ENCODE measurements at regions not wholly inside any gene's neighbourhood (a gene's known extent, or its start where the extent isn't known, plus 50 kb on each side); places are given as distances from the start of the nearest gene placed in this dataset.

GRCh38 chr1:175878775-175879174 is 135.4 kb upstream of the TNR start:
- no peak overlapping the region for H2BK120ac ChIP-seq (ENCODE audit: low read depth, low read length, poor library complexity, severe bottlenecking)
- no peak overlapping the region for H2BK15ac ChIP-seq (ENCODE audit: low read depth, low read length)
- no peak overlapping the region for H3K4me2 ChIP-seq (ENCODE audit: insufficient read depth, insufficient read length, low read length)
- H3K27ac ChIP-seq (ENCODE audit: insufficient read length, low read depth, low read length) = no peak overlapping the region
- no peak overlapping the region for H3K18ac ChIP-seq (ENCODE audit: insufficient read length, low read depth, low read length)
- DNase-seq = no peak
- no peaks in the 10 kb centered on the region for H4K20me1 ChIP-seq (ENCODE audit: control insufficient read depth, insufficient read depth, insufficient read length)
- no peak overlapping the region for H4K5ac ChIP-seq (ENCODE audit: insufficient read length, low read depth, low read length)
- Mint-ChIP-seq H3K4me3 (no peak overlapping the region), H3K4me1 (peaks cover 10 to 15% of the 10 kb centered on the region in 2 experiments), H3K27ac (no peak overlapping the region), H3K36me3 (ENCODE audit: insufficient read depth in 1 of 3, low read depth in 3 of 3) (no peaks in the 10 kb centered on the region), H3K9me3 (no peaks in the 10 kb centered on the region; a peak in 1 of 5 replicates), H3K27me3 (ENCODE audit: low read depth) (peaks cover 33% of the 10 kb centered on the region)
- no peak overlapping the region for H4K91ac ChIP-seq (ENCODE audit: insufficient read length, low read depth, low read length)
- H4K8ac ChIP-seq (replicated peaks; ENCODE audit: insufficient read length, low read depth, low read length) = no peak overlapping the region
- WGBS (ENCODE audit: extremely low coverage, insufficient read length, low lambda C conversion rate) = no CpG with 5 or more reads among the region's 8 CpGs
- no peaks in the 10 kb centered on the region for H3K79me2 ChIP-seq (ENCODE audit: insufficient read depth, low read length)
- no peak overlapping the region for H2BK20ac ChIP-seq (ENCODE audit: low read depth, low read length, poor library complexity, severe bottlenecking)
- H3K79me1 ChIP-seq (ENCODE audit: insufficient read depth, low read depth, low read length, poor library complexity, severe bottlenecking) = no peaks in the 10 kb centered on the region
- H3T11ph ChIP-seq (ENCODE audit: low read length) = no peak overlapping the region
- H3K9ac ChIP-seq (ENCODE audit: extremely low read depth, insufficient read length, low read length) = no peak overlapping the region
- no peak overlapping the region for H2AFZ ChIP-seq (ENCODE audit: low read length)
- H3K14ac ChIP-seq (ENCODE audit: insufficient read depth, low read length) = no peak overlapping the region; the same call in 1 of the 2 replicates
- no peaks in the 10 kb centered on the region for H3K23me2 ChIP-seq (ENCODE audit: insufficient read length, low read depth, low read length, poor library complexity, severe bottlenecking)
- H3K23ac ChIP-seq (ENCODE audit: insufficient read length, low read depth, low read length) = no peak overlapping the region
- no peak overlapping the region for H2AK5ac ChIP-seq (ENCODE audit: insufficient read length, low read length)
- H3K27me3 ChIP-seq (ENCODE audit: insufficient read depth, low read length) = no peaks in the 10 kb centered on the region
- no peak overlapping the region for H2BK12ac ChIP-seq (ENCODE audit: insufficient read length, low read depth, low read length)
- H2BK5ac ChIP-seq (ENCODE audit: insufficient read length, low read length) = no peak overlapping the region
- peaks cover 5% of the 10 kb centered on the region; the same call in 1 of the 2 replicates for H3K4me1 ChIP-seq (ENCODE audit: insufficient read depth, low read length)
- no peak for TF ChIP-seq CTCF (conservative IDR thresholded peaks at IDR 0.05)
- H3K4ac ChIP-seq (ENCODE audit: low read depth, low read length) = no peak overlapping the region
- no peaks in the 10 kb centered on the region for H3K9me3 ChIP-seq (ENCODE audit: control insufficient read depth, low read depth, low read length)
- H3K56ac ChIP-seq (ENCODE audit: insufficient read length, low read depth, low read length) = no peak overlapping the region

All from H9 (cell line).